Right cardiac atrium (tissue), 5 donors: ENCODE measurements at regions not wholly inside any gene's neighbourhood (a gene's known extent, or its start where the extent isn't known, plus 50 kb on each side); places are given as distances from the start of the nearest gene placed in this dataset.
"Not testable (repeated sequence)": the region's sequence is repeated elsewhere in the genome, so short reads cannot be mapped to it uniquely, and the experiment has no call there.

ENCODE experiments used
- ATAC-seq, 2 donors: fragments of 200-7000 bp; cut with Tn5 transposase; one replicate each; pipeline versions ENCODE4 v1.8.0 to v1.9.1; 2020; ENCODE audit warnings: moderate library complexity in 2 of 2, mild to moderate bottlenecking in 1 of 2
- DNase-seq, 3 donors: peaks; one replicate each; pipeline ENCODE4 v3.0.0-alpha.2; 2020
- H3K27ac ChIP-seq: one replicate; pipeline ENCODE4 v1.5.1; 2013; ENCODE audit warnings: mild to moderate bottlenecking, low read length, control low read depth, moderate library complexity
- H3K27me3 ChIP-seq: one replicate; pipeline ENCODE4 v1.6.1; 2013; ENCODE audit not compliant: control insufficient read depth, insufficient read depth
- H3K4me1 ChIP-seq: one replicate; pipeline ENCODE4 v1.6.1; 2013; ENCODE audit warnings: low read length; ENCODE audit not compliant: control insufficient read depth, insufficient read depth
- H3K4me3 ChIP-seq: one replicate; pipeline ENCODE4 v1.5.1; 2013; ENCODE audit warnings: low read length, control low read depth
- H3K9me3 ChIP-seq: one replicate; pipeline ENCODE4 v1.6.1; 2013; ENCODE audit warnings: low read length; ENCODE audit not compliant: control insufficient read depth
- WGBS: extraction: QIAGEN DNeasy Blood & Tissue Kit; methylation state at CpG from one replicate; pipeline ENCODE4 v1.1.7; 2013; 5-methylcytosine and 5-hydroxymethylcytosine counted together
- intact Hi-C, 4 donors: fragments of 100-400 bp; cut with DNase I; formaldehyde crosslinking; loops; one replicate each; pipeline versions ENCODE4 v1.11.0 to v1.14.0; 2022 to 2023
- donor health status: healthy with polysubstance abuse.
- donor health status: DM: no; HTN: yes; CAD: no.
- donor health status: DM: no; HTN: no; CAD: no.
- donor health status: DM: no; HTN: yes; CAD: no; lungs with severe emphysema.
- donor health status: DM: yes; HTN: yes; CAD: no.

DNA sequence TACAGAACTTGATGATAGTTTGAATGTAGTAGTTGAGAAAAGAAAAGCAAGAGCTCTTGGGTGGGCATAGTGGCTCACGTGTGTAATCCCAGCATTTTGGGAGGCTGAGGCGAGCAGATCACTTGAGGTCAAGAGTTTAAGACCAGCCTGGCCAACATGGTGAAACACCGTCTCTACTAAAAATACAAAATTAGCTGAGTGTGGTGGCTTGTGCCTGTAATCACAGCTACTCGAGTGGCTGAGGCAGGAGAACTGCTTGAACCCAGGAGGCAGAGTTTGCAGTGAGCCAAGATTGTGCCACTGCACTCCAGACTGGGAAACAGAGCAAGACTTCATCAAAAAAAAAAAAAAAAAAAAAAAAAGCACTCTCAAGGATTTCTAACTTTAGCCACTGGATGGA is 900.2 kb upstream of the WWC1 start:
- not testable (repeated sequence) for ATAC-seq
- 69% methylated on average over 4 of the region's 4 CpGs for WGBS

GRCh38 chr5:167392240-167392639 is 899.2 kb upstream of the WWC1 start:
- WGBS, result 85% methylated on average over 5 of the region's 5 CpGs
- Histone ChIP-seq H3K27ac (no peak overlapping the region), H3K9me3 (no peaks in the 10 kb centered on the region), H3K4me3 (no peak overlapping the region), H3K4me1 (no peaks in the 10 kb centered on the region), H3K27me3 (no peaks in the 10 kb centered on the region)
- intact Hi-C loops, result no loop called here
- no peak for DNase-seq
- ATAC-seq, result no peak

More for the DNA sequence above, 900.2 kb upstream of the WWC1 start:
- H3K27me3 ChIP-seq, intact Hi-C loops, H3K4me3 ChIP-seq, H3K4me1 ChIP-seq, H3K9me3 ChIP-seq, DNase-seq, H3K27ac ChIP-seq: not testable (repeated sequence)

DNA sequence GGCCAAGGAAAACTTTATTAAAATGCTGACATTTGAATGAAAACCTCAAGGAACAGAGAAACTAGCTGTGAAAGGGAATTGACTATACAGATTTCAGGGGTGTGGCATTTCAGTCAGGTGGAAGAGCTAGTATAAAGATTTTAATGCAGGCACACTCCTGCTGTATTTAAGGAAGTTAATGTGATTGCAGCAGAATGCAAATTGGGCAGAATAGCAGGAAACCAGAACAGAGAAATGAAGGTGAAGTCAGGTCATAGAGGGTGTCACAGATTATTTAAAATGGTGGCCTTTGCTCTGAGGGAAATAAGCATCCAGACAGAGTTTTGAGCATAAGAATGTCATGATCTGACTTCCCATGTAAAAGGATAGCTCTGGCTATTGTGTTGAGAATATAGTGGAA is 898.1 kb upstream of the WWC1 start:
- Histone ChIP-seq H3K4me3 (no peak overlapping the region), H3K9me3 (no peaks in the 10 kb centered on the region), H3K27ac (no peak overlapping the region), H3K4me1 (no peaks in the 10 kb centered on the region), H3K27me3 (no peaks in the 10 kb centered on the region)
- DNase-seq (no peak), ATAC-seq (no peak)
- intact Hi-C loops, result no loop called here

GRCh38 chr5:167402671-167403070 is 888.8 kb upstream of the WWC1 start:
- DNase-seq (no peak), ATAC-seq (no peak)
- no peaks in the 10 kb centered on the region for H3K9me3 ChIP-seq
- no peak overlapping the region for H3K27ac ChIP-seq
- no peaks in the 10 kb centered on the region for H3K4me1 ChIP-seq
- no peaks in the 10 kb centered on the region for H3K27me3 ChIP-seq
- no peak overlapping the region for H3K4me3 ChIP-seq
- intact Hi-C loops, result no loop called here
- WGBS, result 62% methylated on average over 2 of the region's 2 CpGs

GRCh38 chr5:167406513-167406912 is 884.9 kb upstream of the WWC1 start:
- ATAC-seq (no peak), DNase-seq (no peak)
- Histone ChIP-seq H3K27ac (no peak overlapping the region), H3K27me3 (no peaks in the 10 kb centered on the region), H3K4me1 (no peaks in the 10 kb centered on the region), H3K9me3 (no peaks in the 10 kb centered on the region), H3K4me3 (no peak overlapping the region)
- intact Hi-C loops, result no loop called here

- H3K4me1 ChIP-seq, result no peaks in the 10 kb centered on the region
- no peak for ATAC-seq
- DNase-seq, result no peak
- no peaks in the 10 kb centered on the region for H3K9me3 ChIP-seq
- no peaks in the 10 kb centered on the region for H3K27me3 ChIP-seq
- intact Hi-C loops, result no loop called here
- no peak overlapping the region for H3K4me3 ChIP-seq
- WGBS, result 60% methylated on average over 1 of the region's 1 CpG
- no peak overlapping the region for H3K27ac ChIP-seq
These were observed 878.9 kb upstream of the WWC1 start for GRCh38 chr5:167412556-167412955.

GRCh38 chr5:167413506-167413905 is 877.9 kb upstream of the WWC1 start:
- intact Hi-C loops, result no loop called here
- DNase-seq, result no peak
- Histone ChIP-seq H3K9me3 (no peaks in the 10 kb centered on the region), H3K4me1 (no peaks in the 10 kb centered on the region), H3K4me3 (no peak overlapping the region), H3K27me3 (no peaks in the 10 kb centered on the region), H3K27ac (no peak overlapping the region)
- ATAC-seq, result no peak
- 88% methylated on average over 5 of the region's 5 CpGs for WGBS

- intact Hi-C loops, result no loop called here
These were observed 876.8 kb upstream of the WWC1 start for GRCh38 chr5:167414611-167415010.

GRCh38 chr5:167415779-167416746 is 875.4 kb upstream of the WWC1 start:
- no peaks in the 10 kb centered on the region for H3K4me1 ChIP-seq
- H3K4me3 ChIP-seq, result no peak overlapping the region
- no peak for DNase-seq
- no peaks in the 10 kb centered on the region for H3K9me3 ChIP-seq
- no peak for ATAC-seq
- no peaks in the 10 kb centered on the region for H3K27me3 ChIP-seq
- 45% methylated on average over 10 of the region's 10 CpGs for WGBS
- H3K27ac ChIP-seq, result no peak overlapping the region
- intact Hi-C loops, result no loop called here

More at GRCh38 chr5:167414611-167415010, 876.8 kb upstream of the WWC1 start:
- Histone ChIP-seq H3K4me3 (no peak overlapping the region), H3K4me1 (no peaks in the 10 kb centered on the region), H3K9me3 (no peaks in the 10 kb centered on the region), H3K27me3 (no peaks in the 10 kb centered on the region), H3K27ac (no peak overlapping the region)
- DNase-seq, result no peak
- no peak for ATAC-seq
- 85% methylated on average over 4 of the region's 4 CpGs for WGBS

- intact Hi-C loops, result no loop called here
- WGBS, result 81% methylated on average over 4 of the region's 4 CpGs
- H3K4me1 ChIP-seq, result no peaks in the 10 kb centered on the region
- H3K9me3 ChIP-seq, result no peaks in the 10 kb centered on the region
- no peak overlapping the region for H3K4me3 ChIP-seq
- no peak overlapping the region for H3K27ac ChIP-seq
- DNase-seq (no peak), ATAC-seq (no peak)
- no peaks in the 10 kb centered on the region for H3K27me3 ChIP-seq
These were observed 873.8 kb upstream of the WWC1 start for GRCh38 chr5:167417662-167418061.

GRCh38 chr5:167425161-167425560 is 866.3 kb upstream of the WWC1 start:
- DNase-seq (no peak), ATAC-seq (no peak)
- WGBS, result 39% methylated on average over 3 of the region's 3 CpGs
- Histone ChIP-seq H3K4me1 (no peaks in the 10 kb centered on the region), H3K9me3 (no peaks in the 10 kb centered on the region), H3K4me3 (no peak overlapping the region), H3K27ac (no peak overlapping the region), H3K27me3 (no peaks in the 10 kb centered on the region)
- intact Hi-C loops, result no loop called here
